Osteoblast (primary cell): ENCODE measurements at regions not wholly inside any gene's neighbourhood (a gene's known extent, or its start where the extent isn't known, plus 50 kb on each side); places are given as distances from the start of the nearest gene placed in this dataset.

Source experiments
- DNase-seq: peaks from one replicate; pipeline ENCODE4 v3.0.0; 2011; ENCODE audit warnings: low spot score, mixed read lengths; ENCODE audit not compliant: insufficient read length; ENCODE audit errors: missing footprints
- H2AFZ ChIP-seq: 2 replicates; pipeline ENCODE4 v1.6.0; 2011; ENCODE audit warnings: mild to moderate bottlenecking, low read length
- H3K27ac ChIP-seq: 2 replicates; pipeline ENCODE4 v1.5.1; 2011; ENCODE audit warnings: mild to moderate bottlenecking, low read depth, low read length, moderate library complexity
- H3K27me3 ChIP-seq: 2 replicates; pipeline ENCODE4 v1.6.0; 2012; ENCODE audit warnings: mild to moderate bottlenecking, control low read depth, inconsistent platforms, low read length, moderate library complexity; ENCODE audit not compliant: insufficient read depth
- H3K36me3 ChIP-seq: 2 replicates; pipeline ENCODE4 v1.5.1; 2011; ENCODE audit warnings: mild to moderate bottlenecking, low read length, control low read depth, moderate library complexity; ENCODE audit not compliant: insufficient read depth
- H3K4me1 ChIP-seq: 2 replicates; pipeline ENCODE4 v1.5.1; 2011; ENCODE audit warnings: mild to moderate bottlenecking, low read length, control low read depth, moderate library complexity; ENCODE audit not compliant: insufficient read depth
- H3K4me2 ChIP-seq: 2 replicates; pipeline ENCODE4 v1.6.0; 2011; ENCODE audit warnings: mild to moderate bottlenecking, low read length; ENCODE audit not compliant: insufficient read depth
- H3K4me3 ChIP-seq: fragments of 200-600 bp; sonication (generic); 3 replicates; pipeline ENCODE4 v1.5.1; 2012; ENCODE audit warnings: mild to moderate bottlenecking, low read length, inconsistent platforms; ENCODE audit not compliant: insufficient read depth
- H3K79me2 ChIP-seq: 2 replicates; pipeline ENCODE4 v1.6.0; 2012; ENCODE audit warnings: mild to moderate bottlenecking, low read length, control low read depth, inconsistent platforms; ENCODE audit not compliant: insufficient read depth
- H3K9me3 ChIP-seq: 2 replicates; pipeline ENCODE4 v1.5.1; 2011; ENCODE audit warnings: low read depth, low read length, control low read depth
- H4K20me1 ChIP-seq: 2 replicates; pipeline ENCODE4 v1.6.0; 2012; ENCODE audit warnings: mild to moderate bottlenecking, low read length, control low read depth; ENCODE audit not compliant: insufficient read depth
- CTCF ChIP-seq: IDR thresholded peaks from 2 replicates; pipeline ENCODE4 v1.5.1; 2011; ENCODE audit warnings: mild to moderate bottlenecking, low read depth, low read length, moderate library complexity; ENCODE audit errors: extremely low read depth

- no peaks in the 10 kb centered on the region for H4K20me1 ChIP-seq
- H3K9me3 ChIP-seq = no peaks in the 10 kb centered on the region
- no peaks in the 10 kb centered on the region for H3K4me1 ChIP-seq
- DNase-seq = no peak
- H3K4me3 ChIP-seq = no peak overlapping the region
- H3K27me3 ChIP-seq = no peaks in the 10 kb centered on the region
- no peak overlapping the region for H2AFZ ChIP-seq
- no peak for TF ChIP-seq CTCF
- no peaks in the 10 kb centered on the region for H3K79me2 ChIP-seq
- no peaks in the 10 kb centered on the region for H3K36me3 ChIP-seq
- no peak overlapping the region for H3K27ac ChIP-seq
- H3K4me2 ChIP-seq = no peak overlapping the region
Measured at GRCh38 chr11:80371931-80372330, 931.1 kb upstream of the TENM4 start.

GRCh38 chr11:80365980-80366379 is 925.1 kb upstream of the TENM4 start:
- peaks cover 2% of the 10 kb centered on the region for H3K9me3 ChIP-seq
- TF ChIP-seq CTCF = no peak

GRCh38 chr11:80365076-80365725 is 924.4 kb upstream of the TENM4 start:
- H3K9me3 ChIP-seq = peaks cover 2% of the 10 kb centered on the region
- no peak overlapping the region for H3K4me2 ChIP-seq
- no peak for DNase-seq

More at GRCh38 chr11:80365980-80366379, 925.1 kb upstream of the TENM4 start:
- no peak overlapping the region for H3K4me3 ChIP-seq
- H3K27me3 ChIP-seq = no peaks in the 10 kb centered on the region
- H3K27ac ChIP-seq = no peak overlapping the region
- H4K20me1 ChIP-seq = no peaks in the 10 kb centered on the region
- no peak overlapping the region for H2AFZ ChIP-seq
- no peaks in the 10 kb centered on the region for H3K4me1 ChIP-seq
- H3K4me2 ChIP-seq = no peak overlapping the region
- no peaks in the 10 kb centered on the region for H3K79me2 ChIP-seq
- DNase-seq = no peak
- no peaks in the 10 kb centered on the region for H3K36me3 ChIP-seq

More at GRCh38 chr11:80365076-80365725, 924.4 kb upstream of the TENM4 start:
- H3K36me3 ChIP-seq = no peaks in the 10 kb centered on the region
- no peaks in the 10 kb centered on the region for H3K79me2 ChIP-seq
- H3K27ac ChIP-seq = no peak overlapping the region
- TF ChIP-seq CTCF = no peak
- no peak overlapping the region for H3K4me3 ChIP-seq
- no peaks in the 10 kb centered on the region for H4K20me1 ChIP-seq
- H3K4me1 ChIP-seq = no peaks in the 10 kb centered on the region
- no peaks in the 10 kb centered on the region for H3K27me3 ChIP-seq
- H2AFZ ChIP-seq = no peak overlapping the region
